ENCODE measurements at regions not wholly inside any gene's neighbourhood (a gene's known extent, or its start where the extent isn't known, plus 50 kb on each side); places are given as distances from the start of the nearest gene placed in this dataset.

DNA sequence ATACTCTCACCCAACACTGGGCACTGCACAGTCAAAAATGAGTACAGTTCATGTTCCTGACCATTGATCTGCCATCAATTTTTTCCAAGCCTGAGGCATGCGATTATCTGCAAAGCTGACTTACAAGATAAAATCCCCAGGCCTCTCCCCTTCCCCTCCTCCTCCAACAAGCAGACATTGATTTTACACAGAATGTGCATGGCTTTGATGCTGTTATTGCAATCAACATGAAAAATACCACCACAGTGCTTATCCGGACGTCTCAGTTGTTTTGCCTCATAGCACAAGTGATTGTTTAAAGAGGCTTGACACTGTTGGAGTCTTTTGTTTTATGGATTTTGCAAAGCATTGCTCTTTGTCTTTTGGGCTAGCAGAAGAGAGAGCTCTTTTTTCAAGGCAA is 163.8 kb downstream of the TOX3 start:
- WGBS (ENCODE audit: low lambda C conversion rate, missing lambda C conversion rate), result 38% methylated on average over 3 of the region's 3 CpGs
- Histone ChIP-seq H3K79me2 (no peaks in the 10 kb centered on the region), H3K9me3 (ENCODE audit: low read depth) (no peaks in the 10 kb centered on the region), H3K36me3 (replicated peaks; ENCODE audit: insufficient read depth, low read depth) (no peaks in the 10 kb centered on the region), H3K9me2 (replicated peaks; ENCODE audit: insufficient read depth) (no peaks in the 10 kb centered on the region), H3K4me3 (no peak overlapping the region), H4K20me1 (ENCODE audit: insufficient read depth, poor library complexity, severe bottlenecking) (no peaks in the 10 kb centered on the region), H3K27ac (no peak overlapping the region), H3K4me1 (ENCODE audit: insufficient read depth) (peaks cover 15% of the 10 kb centered on the region), H2AFZ (no peak overlapping the region), H3K27me3 (no peaks in the 10 kb centered on the region), H3K4me2 (no peak overlapping the region)
- TF ChIP-seq, protein P1, sequence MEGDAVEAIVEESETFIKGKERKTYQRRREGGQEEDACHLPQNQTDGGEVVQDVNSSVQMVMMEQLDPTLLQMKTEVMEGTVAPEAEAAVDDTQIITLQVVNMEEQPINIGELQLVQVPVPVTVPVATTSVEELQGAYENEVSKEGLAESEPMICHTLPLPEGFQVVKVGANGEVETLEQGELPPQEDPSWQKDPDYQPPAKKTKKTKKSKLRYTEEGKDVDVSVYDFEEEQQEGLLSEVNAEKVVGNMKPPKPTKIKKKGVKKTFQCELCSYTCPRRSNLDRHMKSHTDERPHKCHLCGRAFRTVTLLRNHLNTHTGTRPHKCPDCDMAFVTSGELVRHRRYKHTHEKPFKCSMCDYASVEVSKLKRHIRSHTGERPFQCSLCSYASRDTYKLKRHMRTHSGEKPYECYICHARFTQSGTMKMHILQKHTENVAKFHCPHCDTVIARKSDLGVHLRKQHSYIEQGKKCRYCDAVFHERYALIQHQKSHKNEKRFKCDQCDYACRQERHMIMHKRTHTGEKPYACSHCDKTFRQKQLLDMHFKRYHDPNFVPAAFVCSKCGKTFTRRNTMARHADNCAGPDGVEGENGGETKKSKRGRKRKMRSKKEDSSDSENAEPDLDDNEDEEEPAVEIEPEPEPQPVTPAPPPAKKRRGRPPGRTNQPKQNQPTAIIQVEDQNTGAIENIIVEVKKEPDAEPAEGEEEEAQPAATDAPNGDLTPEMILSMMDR (IDR thresholded peaks at IDR 0.05; ENCODE audit: poor library complexity), result no peak
- no peak for DNase-seq (ENCODE audit: low spot score)

DNA sequence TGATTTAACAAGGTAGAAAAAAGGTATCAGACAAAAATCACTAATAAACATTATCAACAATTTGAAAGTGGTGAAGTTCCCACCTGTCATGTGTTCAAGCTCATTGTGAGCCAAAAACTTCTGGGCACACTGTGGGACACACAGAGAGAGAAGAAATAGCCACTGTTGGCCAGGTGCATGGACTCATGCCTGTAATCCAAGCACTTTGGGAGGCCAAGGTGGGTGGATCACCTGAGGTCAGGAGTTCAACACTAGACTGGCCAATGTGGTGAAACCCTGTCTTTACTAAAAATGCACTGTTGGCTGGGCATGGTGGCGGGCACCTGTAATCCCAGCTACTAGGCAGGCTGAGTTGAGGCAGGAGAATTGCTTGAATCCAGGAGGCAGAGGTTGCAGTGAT is 167.4 kb downstream of the TOX3 start:
- Histone ChIP-seq H3K9me3 (ENCODE audit: low read depth) (no peaks in the 10 kb centered on the region), H3K4me1 (ENCODE audit: insufficient read depth) (peaks cover 8% of the 10 kb centered on the region), H4K20me1 (ENCODE audit: insufficient read depth, poor library complexity, severe bottlenecking) (no peaks in the 10 kb centered on the region), H3K36me3 (replicated peaks; ENCODE audit: insufficient read depth, low read depth) (no peaks in the 10 kb centered on the region), H3K79me2 (no peaks in the 10 kb centered on the region), H2AFZ (no peak overlapping the region), H3K4me3 (no peak overlapping the region), H3K9me2 (replicated peaks; ENCODE audit: insufficient read depth) (no peaks in the 10 kb centered on the region), H3K4me2 (no peak overlapping the region), H3K27ac (no peak overlapping the region), H3K27me3 (no peaks in the 10 kb centered on the region)
- no peak for TF ChIP-seq EZH2phosphoT487 (IDR thresholded peaks at IDR 0.05; ENCODE audit: low read depth, severe bottlenecking, unreplicated experiment)
- TF ChIP-seq EZH2 (IDR thresholded peaks at IDR 0.05; ENCODE audit: borderline replicate concordance), result no peak
- TF ChIP-seq, protein P1 (IDR thresholded peaks at IDR 0.05; ENCODE audit: poor library complexity), result no peak
- WGBS (ENCODE audit: low lambda C conversion rate, missing lambda C conversion rate), result 88% methylated on average over 1 of the region's 1 CpG
- no peak for DNase-seq (ENCODE audit: low spot score)

DNA sequence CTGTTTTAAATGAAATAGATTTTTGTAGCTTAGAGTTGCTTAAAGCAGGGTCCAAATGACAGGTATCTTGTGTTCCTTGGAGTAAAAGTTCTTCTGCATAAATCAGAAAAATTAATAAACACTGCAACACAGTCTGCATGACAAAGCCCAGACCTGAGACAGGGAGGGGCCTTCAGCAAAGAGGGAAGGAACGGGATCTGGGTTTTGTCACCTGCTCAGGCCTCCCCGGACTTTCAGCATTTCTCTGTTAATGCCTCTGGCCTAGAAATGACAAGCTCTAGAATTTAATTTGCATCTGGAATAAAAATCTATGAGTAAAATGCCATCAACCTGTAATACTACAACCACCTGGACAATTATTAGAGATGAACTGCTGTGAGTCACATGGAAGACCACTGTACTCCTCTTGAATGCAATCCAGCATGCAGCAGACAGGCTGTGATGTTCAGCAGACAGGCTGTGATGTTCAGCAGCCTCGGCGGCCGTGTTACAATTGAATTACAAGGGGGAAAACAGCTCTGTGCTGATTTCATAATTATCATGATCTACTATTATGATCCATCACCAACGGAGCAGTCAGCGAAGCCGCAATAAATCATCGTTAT is 170.2 kb downstream of the TOX3 start:
- WGBS (ENCODE audit: low lambda C conversion rate, missing lambda C conversion rate), result 67% methylated on average over 9 of the region's 9 CpGs
- Histone ChIP-seq H2AFZ (no peak overlapping the region), H3K4me2 (no peak overlapping the region), H3K27me3 (no peaks in the 10 kb centered on the region), H3K36me3 (replicated peaks; ENCODE audit: insufficient read depth, low read depth) (no peaks in the 10 kb centered on the region), H4K20me1 (ENCODE audit: insufficient read depth, poor library complexity, severe bottlenecking) (no peaks in the 10 kb centered on the region), H3K27ac (no peak overlapping the region), H3K79me2 (no peaks in the 10 kb centered on the region), H3K9me2 (replicated peaks; ENCODE audit: insufficient read depth) (no peaks in the 10 kb centered on the region), H3K4me1 (ENCODE audit: insufficient read depth) (no peaks in the 10 kb centered on the region), H3K9me3 (ENCODE audit: low read depth) (no peaks in the 10 kb centered on the region), H3K4me3 (no peak overlapping the region)
- TF ChIP-seq EZH2 (IDR thresholded peaks at IDR 0.05; ENCODE audit: borderline replicate concordance) (no peak), EZH2phosphoT487 (IDR thresholded peaks at IDR 0.05; ENCODE audit: low read depth, severe bottlenecking, unreplicated experiment) (no peak)
- TF ChIP-seq, protein P1 (IDR thresholded peaks at IDR 0.05; ENCODE audit: poor library complexity), result no peak
- no peak for DNase-seq (ENCODE audit: low spot score)

DNA sequence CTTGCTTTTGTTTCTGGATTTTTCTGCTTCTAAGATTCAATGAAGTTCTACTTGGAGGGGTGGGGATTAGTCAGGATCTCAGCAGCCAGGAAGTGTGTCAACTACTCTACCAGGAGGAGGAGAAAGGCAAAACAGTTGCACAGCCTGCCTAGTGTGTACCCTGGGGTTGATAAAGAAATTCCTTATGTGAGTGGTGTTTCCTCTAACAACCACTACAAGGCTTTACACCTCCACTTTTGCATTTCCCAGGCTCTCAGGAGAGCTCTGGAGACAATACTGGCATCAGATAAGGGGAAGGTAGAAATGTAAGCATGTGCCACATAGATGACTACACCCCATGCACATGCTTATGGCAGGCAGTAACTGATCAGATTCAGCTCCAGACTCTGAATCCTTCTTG is 174.6 kb downstream of the TOX3 start:
- Histone ChIP-seq H3K27me3 (no peaks in the 10 kb centered on the region), H4K20me1 (ENCODE audit: insufficient read depth, poor library complexity, severe bottlenecking) (no peaks in the 10 kb centered on the region), H3K27ac (no peak overlapping the region), H3K4me1 (ENCODE audit: insufficient read depth) (no peaks in the 10 kb centered on the region), H3K9me2 (replicated peaks; ENCODE audit: insufficient read depth) (no peaks in the 10 kb centered on the region), H3K79me2 (no peaks in the 10 kb centered on the region), H3K4me3 (no peak overlapping the region), H3K9me3 (ENCODE audit: low read depth) (no peaks in the 10 kb centered on the region), H2AFZ (no peak overlapping the region), H3K36me3 (replicated peaks; ENCODE audit: insufficient read depth, low read depth) (no peaks in the 10 kb centered on the region), H3K4me2 (no peak overlapping the region)
- peak; percentile 13 for DNase-seq (ENCODE audit: low spot score)
- TF ChIP-seq EZH2 (IDR thresholded peaks at IDR 0.05; ENCODE audit: borderline replicate concordance), result no peak
- TF ChIP-seq, protein P1 (IDR thresholded peaks at IDR 0.05; ENCODE audit: poor library complexity), result no peak
- no peak for TF ChIP-seq EZH2phosphoT487 (IDR thresholded peaks at IDR 0.05; ENCODE audit: low read depth, severe bottlenecking, unreplicated experiment)
